Right renal cortex interstitium (tissue), 3 donors: ENCODE measurements at regions not wholly inside any gene's neighbourhood (a gene's known extent, or its start where the extent isn't known, plus 50 kb on each side); places are given as distances from the start of the nearest gene placed in this dataset.

ENCODE experiments used
- DNase-seq, 3 donors: peaks; one replicate each; pipeline ENCODE4 v3.0.0-alpha.2; 2013; ENCODE audit warnings: low read depth in 3 of 3, low spot score in 2 of 3

- DNase-seq, result no peak
Measured at GRCh38 chr1:170864238-170864637, 71.1 kb upstream of the MROH9 start.

DNA sequence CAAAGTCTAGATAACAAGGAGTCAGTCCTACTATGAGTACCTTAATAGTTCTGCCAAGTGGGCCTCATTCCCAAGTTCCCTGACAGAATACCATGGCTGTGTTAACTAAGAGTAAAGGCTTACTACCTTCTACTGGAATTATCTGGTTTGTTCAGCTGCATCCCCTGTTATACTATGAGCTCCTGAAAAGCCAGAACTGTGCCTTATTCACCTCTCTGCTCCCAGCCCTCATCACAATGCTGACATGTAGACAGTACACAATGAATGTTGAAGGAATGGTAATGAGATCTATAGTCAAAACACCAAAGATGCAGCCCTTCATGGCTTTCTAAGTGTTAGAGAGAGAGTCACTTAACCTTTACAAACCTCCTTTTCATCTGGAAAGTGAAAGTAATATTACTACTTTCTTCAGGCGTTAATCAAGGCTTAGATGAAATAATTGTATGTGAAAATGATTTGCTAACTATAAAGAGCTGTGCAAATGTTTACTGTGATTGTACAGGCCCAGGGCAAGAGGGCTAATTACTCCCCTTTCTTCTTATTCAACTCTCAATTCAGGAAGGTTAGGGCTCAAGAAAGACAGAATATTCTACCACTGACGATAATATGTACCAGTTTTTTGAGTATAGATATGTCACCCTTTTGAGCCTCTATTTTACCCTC lies 70.3 kb upstream of the MROH9 start:
- no peak for DNase-seq

DNA sequence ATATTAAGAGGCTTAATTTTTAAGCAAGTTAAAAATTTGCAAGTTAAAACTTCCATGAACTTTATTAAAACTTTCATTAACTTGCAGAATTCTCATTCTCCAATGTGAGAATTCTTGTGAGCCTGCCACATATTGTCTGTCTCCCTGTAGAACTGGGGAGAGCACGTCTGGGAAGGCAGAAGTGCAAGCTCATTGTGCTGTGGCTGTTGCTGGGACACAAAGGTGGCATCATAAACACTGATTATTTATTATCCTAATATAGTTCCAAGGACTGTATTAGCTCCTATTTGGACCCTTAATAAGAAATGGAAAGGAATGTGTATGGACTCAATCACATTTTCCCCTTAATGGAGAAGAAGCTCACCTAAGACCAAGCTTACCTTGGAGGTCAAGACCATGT lies 68.7 kb upstream of the MROH9 start:
- DNase-seq, result no peak

DNA sequence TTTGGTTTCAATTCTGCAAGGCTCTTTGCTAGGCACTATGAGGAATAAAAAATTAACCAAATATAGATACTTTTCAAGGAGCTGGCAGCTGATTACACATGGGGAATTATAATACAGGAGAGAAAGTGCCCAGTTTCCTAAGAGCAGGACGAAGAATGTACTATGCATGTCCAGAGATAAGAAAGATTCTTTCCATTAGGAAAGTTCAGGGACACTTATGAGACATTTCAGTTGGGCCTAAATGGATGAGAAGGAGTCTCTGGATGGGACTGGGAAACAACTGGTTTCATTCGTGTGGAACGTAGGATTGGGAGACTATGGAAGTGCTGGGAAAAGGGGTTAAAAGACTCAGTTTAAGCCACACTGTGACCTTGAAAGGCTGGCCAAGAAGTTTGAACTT lies 63.5 kb upstream of the MROH9 start:
- DNase-seq, result no peak

DNA sequence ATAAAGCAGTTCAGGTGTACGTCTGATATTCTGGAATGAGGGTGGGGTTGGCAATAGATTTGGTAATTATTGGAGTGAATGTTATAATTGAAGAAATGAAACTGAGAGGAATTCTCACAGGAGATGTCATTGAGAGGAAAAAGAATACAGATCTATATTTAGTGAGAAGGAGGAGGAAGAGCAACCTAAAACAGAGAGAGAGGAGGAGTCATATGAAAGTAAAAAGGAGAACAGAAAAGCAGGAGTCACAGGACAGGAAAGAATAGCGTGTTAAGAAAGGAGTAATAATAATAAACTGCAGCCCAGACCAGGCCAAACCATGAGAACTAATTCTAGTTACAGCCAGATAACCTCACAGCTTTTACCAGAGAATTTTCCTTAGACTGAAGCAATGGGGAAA lies 62.7 kb upstream of the MROH9 start:
- no peak for DNase-seq

- DNase-seq, result no peak
Measured at GRCh38 chr1:170874671-170875070, 60.7 kb upstream of the MROH9 start.

- DNase-seq, result peak in 1 of 3 donors; percentile 0
Measured at GRCh38 chr1:170881268-170882265, 53.8 kb upstream of the MROH9 start.
